HPDE6-E6E7 (cell line): ENCODE measurements at regions not wholly inside any gene's neighbourhood (a gene's known extent, or its start where the extent isn't known, plus 50 kb on each side); places are given as distances from the start of the nearest gene placed in this dataset.

ENCODE experiments used
- DNase-seq: peaks from one replicate; pipeline ENCODE4 v3.0.0; 2011; ENCODE audit warnings: missing footprints; ENCODE audit errors: extremely low spot score

DNA sequence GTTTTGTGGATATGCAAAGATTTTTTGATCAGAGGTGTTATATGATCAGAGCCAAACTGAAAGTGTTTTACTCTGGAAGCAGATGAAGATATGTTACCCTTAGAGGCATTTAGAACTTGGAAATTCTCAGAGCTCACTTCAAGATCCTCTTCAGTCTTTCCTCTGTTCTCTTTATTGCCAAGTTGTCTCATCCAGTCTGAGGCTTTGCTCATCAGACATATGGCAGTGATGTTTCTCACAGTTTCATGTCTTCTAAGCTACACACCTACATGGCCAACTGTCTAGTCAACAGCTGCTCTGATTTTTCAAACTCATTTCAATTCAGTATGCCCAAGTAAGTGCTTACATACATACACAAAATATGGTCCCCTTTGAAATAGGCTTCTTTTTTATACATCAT, 1504.3 kb upstream of the PIK3C3 start:
- DNase-seq: no peak

DNA sequence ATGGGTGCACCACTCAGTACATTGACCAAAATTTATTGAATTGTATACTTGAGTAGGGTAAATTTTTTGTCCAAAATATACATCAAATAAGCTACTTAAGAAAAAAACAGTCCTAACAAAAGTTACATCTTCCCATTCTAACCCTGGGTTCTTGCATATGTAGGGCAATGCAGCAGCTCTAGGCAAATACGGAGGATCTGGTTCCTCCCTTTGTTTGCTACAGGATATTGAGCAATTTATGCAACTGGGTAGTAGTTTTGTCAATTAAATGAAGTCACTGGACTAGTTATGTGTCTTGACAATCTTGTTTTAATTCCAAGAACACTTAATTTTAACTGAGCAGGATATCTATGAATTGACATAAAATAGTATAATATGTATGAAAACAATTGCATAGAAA, 1507.2 kb upstream of the PIK3C3 start:
- no peak for DNase-seq

GRCh38 chr18:40440088-40440487, 1514.9 kb upstream of the PIK3C3 start:
- DNase-seq: no peak

GRCh38 chr18:40437517-40437916, 1517.5 kb upstream of the PIK3C3 start:
- no peak for DNase-seq

DNA sequence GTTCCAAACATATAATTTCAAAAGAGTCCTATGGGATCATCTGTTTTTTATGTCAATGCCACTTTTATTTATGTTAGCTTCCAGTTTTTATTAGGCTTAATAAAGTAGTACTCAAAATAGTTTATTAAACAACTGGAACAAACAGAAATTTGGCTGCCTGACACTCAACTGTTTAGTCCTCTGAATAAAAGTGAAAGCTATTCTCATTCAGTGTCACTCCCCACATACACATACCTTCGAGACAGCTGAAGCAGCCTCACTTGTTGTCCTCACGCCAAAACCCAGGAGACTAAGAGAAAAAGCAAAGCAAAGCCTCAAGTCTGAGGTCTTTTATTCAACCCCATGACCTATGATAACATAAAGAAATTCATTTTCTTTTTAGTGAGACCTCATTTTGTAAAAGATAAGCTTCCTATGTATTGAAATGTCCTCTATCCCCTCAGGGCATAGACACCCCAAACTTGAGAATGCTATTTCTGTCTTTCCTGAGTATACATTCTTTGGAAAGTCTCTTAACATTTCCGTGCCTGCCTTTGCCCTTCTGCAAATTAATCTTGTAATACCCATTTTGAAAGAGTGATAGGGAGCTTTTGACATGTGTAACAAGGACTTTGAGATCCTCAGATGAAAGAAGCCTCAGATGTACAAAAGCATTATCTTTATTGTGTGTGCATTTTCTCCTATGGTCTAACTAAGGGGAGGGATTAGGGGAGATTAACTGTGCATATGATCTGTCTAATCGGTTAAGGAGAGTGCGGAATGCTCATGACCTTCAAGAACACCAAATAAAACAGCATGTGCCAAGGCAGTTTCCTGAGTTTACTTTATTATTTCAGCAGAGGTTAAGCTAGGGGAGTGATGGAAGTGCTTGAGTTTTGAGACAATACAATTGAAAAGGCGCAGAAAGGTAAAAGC, 1523.7 kb upstream of the PIK3C3 start:
- DNase-seq: no peak

DNA sequence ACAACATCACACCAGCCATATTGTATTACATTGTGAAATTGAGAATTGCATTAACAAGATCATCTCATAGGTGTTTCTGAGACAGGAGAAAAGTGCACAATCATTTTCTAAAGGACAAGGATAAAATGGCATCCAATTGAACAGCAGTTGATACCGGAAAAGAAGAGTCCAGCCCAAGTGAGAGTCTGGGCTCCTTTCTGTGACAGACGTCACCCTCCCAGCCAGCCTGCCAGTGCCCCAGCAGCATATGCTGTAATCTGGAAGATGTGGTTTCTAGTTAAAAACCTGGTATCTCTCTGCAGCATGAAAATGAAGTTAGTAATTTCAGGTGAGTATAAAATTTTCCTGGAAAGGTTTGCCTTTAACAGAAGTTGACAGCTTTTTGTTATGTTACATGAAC, 1531.7 kb upstream of the PIK3C3 start:
- DNase-seq: no peak

- DNase-seq: no peak
Observed at GRCh38 chr18:40420675-40421074, 1534.4 kb upstream of the PIK3C3 start.

- no peak for DNase-seq
Observed at GRCh38 chr18:40417501-40417900, 1537.5 kb upstream of the PIK3C3 start.

DNA sequence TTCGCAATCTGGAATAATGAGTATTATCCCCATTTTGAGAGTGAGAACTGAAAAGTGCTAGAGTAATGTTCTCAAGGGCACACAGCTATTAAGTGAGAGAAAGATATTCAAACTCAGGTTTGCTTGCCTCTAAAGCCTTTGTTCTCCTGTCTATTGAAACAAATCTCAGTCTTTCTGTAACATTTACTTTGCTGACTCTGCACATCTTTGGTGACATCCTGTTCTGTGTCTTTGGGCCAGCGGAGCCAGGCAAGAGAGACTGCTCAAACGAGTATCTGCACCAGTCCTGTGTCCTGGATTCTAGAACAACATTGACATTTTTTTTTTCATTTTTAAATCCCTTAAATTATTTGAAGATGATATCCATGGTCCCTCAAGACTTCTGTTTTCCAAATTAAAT, 1539.2 kb upstream of the PIK3C3 start:
- no peak for DNase-seq

GRCh38 chr18:40415176-40415791, 1539.8 kb upstream of the PIK3C3 start:
- no peak for DNase-seq

- no peak for DNase-seq
Observed at GRCh38 chr18:40414155-40414754, 1540.8 kb upstream of the PIK3C3 start.

DNA sequence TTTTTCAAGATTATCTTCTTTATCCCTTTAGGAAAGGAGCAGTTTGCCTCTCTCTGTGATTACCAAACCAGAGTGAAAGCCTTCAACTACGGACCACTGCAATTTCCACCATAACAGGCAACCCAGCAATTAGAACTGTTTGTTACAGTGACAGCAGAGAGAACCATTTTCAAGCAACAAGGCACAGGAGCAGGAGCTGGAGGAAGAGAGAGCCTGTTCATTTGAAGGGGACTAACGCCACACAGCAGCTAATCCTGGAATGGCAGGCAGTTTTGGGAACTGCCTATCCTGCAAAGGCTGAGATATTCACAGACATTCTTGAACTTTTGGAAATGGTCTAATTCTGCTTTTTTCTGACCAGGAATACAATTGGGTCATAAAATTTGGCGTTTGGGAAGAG, 1541.9 kb upstream of the PIK3C3 start:
- peak; percentile 11 for DNase-seq

- no peak for DNase-seq
Observed at GRCh38 chr18:40412410-40412809, 1542.6 kb upstream of the PIK3C3 start.

DNA sequence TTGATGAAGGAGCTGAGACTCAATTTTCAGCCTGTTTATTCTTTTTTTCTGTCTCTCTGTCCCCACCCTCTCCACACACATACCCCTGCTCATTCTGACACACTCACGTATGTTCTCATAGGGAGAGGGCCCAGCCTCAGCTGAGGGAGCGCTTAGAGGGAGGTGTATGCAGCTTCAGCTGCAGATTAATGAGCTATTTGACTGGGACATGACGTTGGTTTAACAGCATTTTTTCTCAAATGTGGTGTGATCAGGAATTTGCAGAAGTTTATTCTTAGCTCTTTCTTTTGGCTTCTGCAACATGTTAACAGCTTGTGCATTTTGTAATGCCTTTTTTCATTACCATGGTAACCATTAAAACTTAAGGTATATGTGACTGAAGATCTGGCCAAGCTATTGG, 1547.1 kb upstream of the PIK3C3 start:
- no peak for DNase-seq

DNA sequence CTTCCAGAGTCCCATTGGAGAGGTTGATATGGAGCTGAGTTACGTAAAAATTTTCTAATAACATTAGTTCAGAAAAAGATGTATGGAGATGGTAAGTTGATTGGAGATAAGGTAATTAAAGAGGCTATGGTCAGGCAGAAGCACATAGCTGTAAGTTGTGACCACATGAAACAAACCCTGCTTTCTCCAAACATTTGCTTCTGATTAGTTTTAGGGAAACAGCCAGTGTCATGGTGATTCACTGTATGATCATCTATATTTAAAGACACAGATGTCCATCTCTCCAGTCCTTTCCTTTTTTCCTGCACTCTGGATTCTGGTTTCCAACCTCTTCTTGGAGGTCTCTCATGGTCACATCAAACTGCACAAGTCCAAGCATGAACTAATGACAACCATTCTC, 1550.8 kb upstream of the PIK3C3 start:
- no peak for DNase-seq

- DNase-seq: no peak
Observed at GRCh38 chr18:40402052-40402451, 1553.0 kb upstream of the PIK3C3 start.

DNA sequence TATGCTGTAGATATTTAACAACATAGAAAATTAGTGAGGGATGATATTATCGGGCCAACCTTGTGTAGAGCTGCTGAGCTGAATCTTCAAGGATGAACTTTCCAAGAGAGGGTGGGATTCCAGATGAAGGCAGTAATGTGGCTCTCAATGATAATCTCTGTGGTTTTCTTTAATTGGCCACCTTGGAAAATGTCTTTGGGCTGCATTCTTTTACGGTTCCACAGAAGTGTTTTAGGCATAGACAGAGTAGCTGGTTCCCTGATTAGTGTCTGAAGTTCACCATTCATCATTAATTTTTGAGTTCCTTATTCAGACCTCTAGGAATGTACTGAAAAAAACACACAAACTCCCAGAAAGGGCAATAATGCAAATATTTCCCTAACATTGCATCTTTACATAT, 1566.9 kb upstream of the PIK3C3 start:
- DNase-seq: no peak

- DNase-seq: no peak
Observed at GRCh38 chr18:40387130-40387787, 1567.8 kb upstream of the PIK3C3 start.

DNA sequence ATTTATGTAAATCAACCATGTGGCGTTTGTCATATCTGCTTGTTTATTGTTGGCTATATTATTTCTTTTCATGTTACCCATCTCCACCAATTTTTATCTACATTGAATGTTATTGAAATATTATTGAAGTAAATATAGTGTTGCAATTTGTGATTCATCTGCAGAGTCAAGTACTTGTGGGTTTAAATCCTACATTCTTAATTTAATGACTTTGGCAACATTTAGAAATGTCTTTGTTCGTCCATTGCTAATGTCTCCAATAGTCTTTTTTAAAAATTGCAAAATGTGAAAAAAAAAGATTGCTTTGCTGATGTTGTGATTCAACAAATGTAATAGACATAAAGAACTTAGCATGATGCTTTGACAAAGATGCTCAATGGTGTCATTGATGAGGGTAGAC, 1572.8 kb upstream of the PIK3C3 start:
- no peak for DNase-seq

DNA sequence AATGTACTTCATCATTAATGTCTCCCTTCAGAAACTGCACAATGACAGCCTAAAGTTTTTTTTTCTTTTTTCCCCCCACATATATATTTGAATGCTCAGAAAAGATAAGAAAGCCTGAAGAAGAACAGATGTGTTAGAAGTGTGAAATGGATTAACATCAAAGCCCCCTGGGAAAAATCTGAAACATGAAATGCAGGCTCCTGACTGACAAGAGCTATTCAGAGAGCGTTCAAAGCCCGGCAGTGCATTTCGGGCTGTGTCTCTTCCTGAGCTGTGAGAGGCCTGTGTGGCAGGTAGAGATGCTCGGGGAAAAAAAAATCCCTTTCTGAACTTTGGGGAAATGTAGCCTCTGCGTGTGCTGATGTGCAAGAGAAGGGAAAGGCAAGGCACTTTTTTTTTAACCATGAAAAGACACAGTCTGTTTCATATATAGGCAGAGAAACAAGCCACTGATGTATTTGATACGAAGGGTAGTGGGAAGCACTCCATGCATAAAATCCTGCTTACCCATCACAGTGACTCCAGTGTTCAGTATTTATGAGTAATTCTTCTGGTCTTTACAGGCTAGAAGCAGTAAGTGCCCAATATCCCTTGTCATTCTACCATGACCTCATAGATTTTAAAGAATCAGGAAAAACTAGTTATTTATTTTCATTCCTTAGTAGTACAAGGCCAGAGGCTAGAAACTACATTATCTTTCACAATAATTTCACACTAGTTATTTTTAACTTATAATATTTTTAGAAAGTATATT, 1574.2 kb upstream of the PIK3C3 start:
- peak; percentile 6 for DNase-seq

DNA sequence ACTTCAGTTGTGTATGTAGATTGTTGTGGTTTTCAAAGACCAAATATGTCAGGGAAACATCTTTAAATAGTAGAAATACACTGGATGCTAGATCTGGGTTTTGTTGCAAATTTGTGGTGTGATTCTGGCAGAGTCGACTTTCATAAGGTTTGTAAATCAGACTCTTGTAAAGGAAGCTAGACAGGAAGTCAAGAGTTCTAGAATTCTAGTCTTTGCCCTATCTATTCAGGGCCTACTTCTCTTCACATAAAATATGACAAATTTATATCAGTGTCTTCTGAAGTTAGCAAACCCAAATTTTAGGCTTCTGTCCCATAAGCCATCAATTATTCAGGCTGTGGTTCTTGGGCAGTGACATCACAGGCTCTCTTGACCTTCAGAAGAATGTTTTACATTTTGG, 1579.2 kb upstream of the PIK3C3 start:
- no peak for DNase-seq

- peak; percentile 54 for DNase-seq
Observed at GRCh38 chr18:40371673-40372072, 1583.4 kb upstream of the PIK3C3 start.
